SK-N-SH (cell line): ENCODE measurements at regions not wholly inside any gene's neighbourhood (a gene's known extent, or its start where the extent isn't known, plus 50 kb on each side); places are given as distances from the start of the nearest gene placed in this dataset.

Experiments
- CTCF ChIA-PET: fragments of 300-600, 350-600 bp; formaldehyde crosslinking; extraction: SDS; loops from one replicate; lab custom pipeline; 2021; lab: Yijun Ruan, JAX
- POLR2A ChIA-PET: fragments of 350-600 bp; sonication (Branson Sonifier 250); formaldehyde crosslinking; extraction: SDS; loops from one replicate; lab custom pipeline; 2020; ENCODE audit warnings: antibody characterized with exemption, inconsistent platforms; lab: Yijun Ruan, JAX
- DNase-seq: peaks from one replicate; pipeline ENCODE4 v3.0.0; 2012
- H2AFZ ChIP-seq: fragments of 200-600 bp; sonication (generic); 2 replicates; pipeline ENCODE4 v1.8.1; 2016; ENCODE audit warnings: antibody characterized with exemption, mild to moderate bottlenecking, low read depth
- H3F3A ChIP-seq: fragments of 200-600 bp; sonication (generic); replicated peaks from 2 replicates; pipeline ENCODE3; 2016; ENCODE audit warnings: antibody characterized with exemption, mild to moderate bottlenecking; ENCODE audit not compliant: insufficient read depth
- H3K27ac ChIP-seq, 2 experiments: fragments of 200-500 bp in 1 of 2; fragments of 200-600 bp in 1 of 2; sonication (Bioruptor generic) in 1 of 2; sonication (generic), shearing (Covaris generic) in 1 of 2; 2 replicates each; pipeline versions ENCODE4 v1.5.1 to v1.6.1; 2014 to 2016; ENCODE audit warnings: low read depth in 2 of 2, inconsistent platforms in 1 of 2, low read length in 1 of 2, mild to moderate bottlenecking in 1 of 2, mixed read lengths in 1 of 2
- H3K27me3 ChIP-seq: fragments of 200-600 bp; sonication (generic), shearing (Covaris generic); 2 replicates; pipeline ENCODE4 v1.6.1; 2016; ENCODE audit warnings: mixed run types; ENCODE audit not compliant: insufficient read depth
- H3K36me3 ChIP-seq, 2 experiments: fragments of 200-500 bp in 1 of 2; fragments of 200-600 bp in 1 of 2; sonication (Bioruptor generic) in 1 of 2; sonication (generic) in 1 of 2; replicated peaks in 1 of 2; 2 replicates each; pipeline versions ENCODE3 to v1.5.1; 2014 to 2016; ENCODE audit warnings: low read length in 1 of 2, mild to moderate bottlenecking in 1 of 2; ENCODE audit not compliant: insufficient read depth in 2 of 2, control insufficient read depth in 1 of 2
- H3K4me1 ChIP-seq, 2 experiments: fragments of 200-500 bp in 1 of 2; fragments of 200-600 bp in 1 of 2; sonication (Bioruptor generic) in 1 of 2; sonication (generic), shearing (Covaris generic) in 1 of 2; 2 replicates each; pipeline versions ENCODE4 v1.5.1 to v1.6.1; 2014 to 2016; ENCODE audit warnings: low read depth in 1 of 2, low read length in 1 of 2, mixed run types in 1 of 2; ENCODE audit not compliant: insufficient read depth in 2 of 2, control insufficient read depth in 1 of 2
- H3K4me2 ChIP-seq: fragments of 200-600 bp; sonication (generic), shearing (Covaris generic); 2 replicates; pipeline ENCODE4 v1.6.1; 2017; ENCODE audit warnings: mixed run types
- H3K4me3 ChIP-seq, 2 experiments: fragments of 200-500 bp in 1 of 2; fragments of 200-600 bp in 1 of 2; sonication (Bioruptor generic) in 1 of 2; sonication (generic), shearing (Covaris generic) in 1 of 2; 2 replicates each; pipeline versions ENCODE4 v1.5.1 to v1.8.1; 2014 to 2016; ENCODE audit warnings: low read depth in 2 of 2, inconsistent platforms in 1 of 2, low read length in 1 of 2, mild to moderate bottlenecking in 1 of 2, mixed read lengths in 1 of 2, moderate library complexity in 1 of 2
- H3K79me2 ChIP-seq: fragments of 200-600 bp; sonication (generic); 2 replicates; pipeline ENCODE4 v1.8.1; 2017; ENCODE audit warnings: mild to moderate bottlenecking; ENCODE audit not compliant: insufficient read depth
- H3K9ac ChIP-seq: fragments of 200-600 bp; sonication (generic); 2 replicates; pipeline ENCODE4 v1.6.1; 2017; ENCODE audit warnings: mixed run types
- H3K9me2 ChIP-seq: fragments of 200-600 bp; sonication (generic); 2 replicates; pipeline ENCODE4 v1.6.1; 2017; ENCODE audit warnings: mixed run types
- H3K9me3 ChIP-seq: fragments of 200-600 bp; sonication (generic); 2 replicates; pipeline ENCODE4 v1.6.1; 2017; ENCODE audit warnings: mixed run types, mild to moderate bottlenecking, moderate library complexity
- H4K20me1 ChIP-seq: fragments of 200-600 bp; sonication (generic); 2 replicates; pipeline ENCODE4 v1.6.1; 2017; ENCODE audit warnings: mild to moderate bottlenecking, mixed run types; ENCODE audit not compliant: insufficient read depth
- CHD2 ChIP-seq: fragments of 150-350 bp; IDR thresholded peaks from 2 replicates; pipeline ENCODE4 v1.6.1; 2018; ENCODE audit warnings: low read length; ENCODE audit not compliant: partially characterized antibody
- EP300 ChIP-seq, 2 experiments: IDR thresholded peaks; 2 replicates each; pipeline versions ENCODE4 v1.4.0 to v1.6.1; 2012; ENCODE audit warnings: borderline replicate concordance in 1 of 2, low read depth in 1 of 2, low read length in 1 of 2
- FOXJ3 ChIP-seq: sonication (generic); formaldehyde crosslinking; IDR thresholded peaks from 2 replicates; pipeline ENCODE4 v1.5.1; 2020; ENCODE audit warnings: mild to moderate bottlenecking, missing genetic modification reagents
- GABPA ChIP-seq: IDR thresholded peaks from 2 replicates; pipeline ENCODE4 v1.4.0; 2012; ENCODE audit warnings: low read depth, mild to moderate bottlenecking
- MXI1 ChIP-seq: IDR thresholded peaks from 2 replicates; pipeline ENCODE4 v1.6.1; 2012; ENCODE audit warnings: mild to moderate bottlenecking, low read depth, low read length, improper control_type of control experiment
- NFIC ChIP-seq: IDR thresholded peaks from 2 replicates; pipeline ENCODE4 v1.4.0; 2012; ENCODE audit warnings: borderline replicate concordance
- NRF1 ChIP-seq: IDR thresholded peaks from 2 replicates; pipeline ENCODE4 v1.6.1; 2012; ENCODE audit warnings: low read depth, mild to moderate bottlenecking, low read length
- POLR2AphosphoS5 ChIP-seq: IDR thresholded peaks from 2 replicates; pipeline ENCODE4 v1.6.1; 2012; ENCODE audit warnings: low read depth, low read length
- RCOR1 ChIP-seq: fragments of 150-350 bp; IDR thresholded peaks from 2 replicates; pipeline ENCODE4 v1.6.1; 2017; ENCODE audit warnings: antibody characterized with exemption, low read length
- RFX5 ChIP-seq: IDR thresholded peaks from 2 replicates; pipeline ENCODE4 v1.6.1; 2012; ENCODE audit warnings: mild to moderate bottlenecking, improper control_type of control experiment, low read length
- RXRA ChIP-seq: IDR thresholded peaks from 2 replicates; pipeline ENCODE4 v1.4.0; 2012; ENCODE audit warnings: low read depth, mild to moderate bottlenecking, borderline replicate concordance
- SIN3A ChIP-seq: IDR thresholded peaks from 2 replicates; pipeline ENCODE4 v1.6.1; 2012; ENCODE audit warnings: low read depth, mild to moderate bottlenecking, low read length, moderate library complexity, borderline replicate concordance
- TAF1 ChIP-seq: IDR thresholded peaks from 2 replicates; pipeline ENCODE4 v1.6.1; 2012; ENCODE audit warnings: low read depth, mild to moderate bottlenecking, low read length, moderate library complexity, borderline replicate concordance
- TCF12 ChIP-seq: IDR thresholded peaks from 2 replicates; pipeline ENCODE4 v1.4.0; 2012
- TEAD4 ChIP-seq: IDR thresholded peaks from 2 replicates; pipeline ENCODE4 v1.4.0; 2012; ENCODE audit warnings: mild to moderate bottlenecking, borderline replicate concordance; ENCODE audit not compliant: insufficient read depth
- YY1 ChIP-seq: IDR thresholded peaks from 2 replicates; pipeline ENCODE4 v1.4.0; 2012; ENCODE audit warnings: low read depth, mild to moderate bottlenecking
- WGBS: methylation state at CpG from one replicate; pipeline ENCODE4 v1.1.6; 2017; ENCODE audit warnings: low lambda C conversion rate; 5-methylcytosine and 5-hydroxymethylcytosine counted together
- TF ChIP-seq, protein P1 (sequence below): IDR thresholded peaks from 2 replicates; pipeline ENCODE4 v1.6.1; 2012; ENCODE audit warnings: mild to moderate bottlenecking, low read depth, low read length, moderate library complexity
- TF ChIP-seq, protein P2 (sequence below): fragments of 200-600 bp; sonication (generic); IDR thresholded peaks from 2 replicates; pipeline ENCODE4 v1.6.1; 2017; ENCODE audit warnings: antibody characterized with exemption, mild to moderate bottlenecking, moderate library complexity
- TF ChIP-seq, protein P3 (sequence below): fragments of 150-350 bp; IDR thresholded peaks from 2 replicates; pipeline ENCODE4 v1.6.1; 2017; ENCODE audit warnings: antibody characterized with exemption, low read length, low read depth, borderline replicate concordance
- TF ChIP-seq, protein P4 (sequence below): IDR thresholded peaks from 2 replicates; pipeline ENCODE4; 2012

DNA sequence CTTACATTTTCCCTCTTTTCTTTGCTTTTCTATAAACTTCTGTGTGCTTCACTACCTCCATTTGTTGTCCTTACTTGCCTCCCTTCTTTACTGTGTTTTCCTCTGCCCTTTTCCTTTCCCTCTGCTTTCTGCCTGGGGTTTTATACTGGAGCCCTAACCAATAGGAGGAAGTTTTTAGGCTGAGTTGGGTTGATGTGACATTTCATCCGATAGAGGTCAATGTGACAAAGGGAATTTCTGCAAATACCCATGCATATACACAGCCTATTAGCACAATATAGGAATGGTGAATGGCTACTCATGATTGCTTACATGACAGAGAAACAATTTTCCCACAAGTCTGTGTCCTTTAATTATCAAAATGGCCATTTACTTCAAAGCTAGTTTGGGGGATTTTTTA is 153.0 kb upstream of the ARPP21 start:
- Histone ChIP-seq H3K36me3 (no peaks in the 10 kb centered on the region), H3K9me3 (no peaks in the 10 kb centered on the region), H3K4me1 (peaks cover 0 to 5% of the 10 kb centered on the region in 2 experiments; a peak in 2 of 4 replicates), H3K9me2 (no peaks in the 10 kb centered on the region), H3K4me2 (no peak overlapping the region), H3F3A (no peaks in the 10 kb centered on the region), H3K79me2 (no peaks in the 10 kb centered on the region), H4K20me1 (no peaks in the 10 kb centered on the region), H2AFZ (no peak overlapping the region), H3K27ac (no peak overlapping the region), H3K4me3 (no peak overlapping the region), H3K9ac (no peak overlapping the region), H3K27me3 (no peaks in the 10 kb centered on the region)
- no peak for DNase-seq
- ChIA-PET POLR2A (no interaction called here), CTCF (no interaction called here)
- 79% methylated on average over 1 of the region's 1 CpG for WGBS
- TF ChIP-seq FOXJ3 (CRISPR knock-in tag) (no peak), SIN3A (no peak), TCF12 (no peak), EP300 (IDR thresholded peaks at IDR 0.05; ENCODE audit: borderline replicate concordance in 1 of 2, low read depth in 1 of 2, low read length in 1 of 2) (no peak), RFX5 (no peak), TEAD4 (no peak), NRF1 (no peak), YY1 (no peak), NFIC (no peak), CHD2 (no peak), POLR2AphosphoS5 (no peak), TAF1 (no peak), RXRA (no peak), GABPA (no peak), RCOR1 (no peak), MXI1 (no peak)
- TF ChIP-seq, protein P1, sequence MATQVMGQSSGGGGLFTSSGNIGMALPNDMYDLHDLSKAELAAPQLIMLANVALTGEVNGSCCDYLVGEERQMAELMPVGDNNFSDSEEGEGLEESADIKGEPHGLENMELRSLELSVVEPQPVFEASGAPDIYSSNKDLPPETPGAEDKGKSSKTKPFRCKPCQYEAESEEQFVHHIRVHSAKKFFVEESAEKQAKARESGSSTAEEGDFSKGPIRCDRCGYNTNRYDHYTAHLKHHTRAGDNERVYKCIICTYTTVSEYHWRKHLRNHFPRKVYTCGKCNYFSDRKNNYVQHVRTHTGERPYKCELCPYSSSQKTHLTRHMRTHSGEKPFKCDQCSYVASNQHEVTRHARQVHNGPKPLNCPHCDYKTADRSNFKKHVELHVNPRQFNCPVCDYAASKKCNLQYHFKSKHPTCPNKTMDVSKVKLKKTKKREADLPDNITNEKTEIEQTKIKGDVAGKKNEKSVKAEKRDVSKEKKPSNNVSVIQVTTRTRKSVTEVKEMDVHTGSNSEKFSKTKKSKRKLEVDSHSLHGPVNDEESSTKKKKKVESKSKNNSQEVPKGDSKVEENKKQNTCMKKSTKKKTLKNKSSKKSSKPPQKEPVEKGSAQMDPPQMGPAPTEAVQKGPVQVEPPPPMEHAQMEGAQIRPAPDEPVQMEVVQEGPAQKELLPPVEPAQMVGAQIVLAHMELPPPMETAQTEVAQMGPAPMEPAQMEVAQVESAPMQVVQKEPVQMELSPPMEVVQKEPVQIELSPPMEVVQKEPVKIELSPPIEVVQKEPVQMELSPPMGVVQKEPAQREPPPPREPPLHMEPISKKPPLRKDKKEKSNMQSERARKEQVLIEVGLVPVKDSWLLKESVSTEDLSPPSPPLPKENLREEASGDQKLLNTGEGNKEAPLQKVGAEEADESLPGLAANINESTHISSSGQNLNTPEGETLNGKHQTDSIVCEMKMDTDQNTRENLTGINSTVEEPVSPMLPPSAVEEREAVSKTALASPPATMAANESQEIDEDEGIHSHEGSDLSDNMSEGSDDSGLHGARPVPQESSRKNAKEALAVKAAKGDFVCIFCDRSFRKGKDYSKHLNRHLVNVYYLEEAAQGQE, result no peak
- TF ChIP-seq, protein P2, sequence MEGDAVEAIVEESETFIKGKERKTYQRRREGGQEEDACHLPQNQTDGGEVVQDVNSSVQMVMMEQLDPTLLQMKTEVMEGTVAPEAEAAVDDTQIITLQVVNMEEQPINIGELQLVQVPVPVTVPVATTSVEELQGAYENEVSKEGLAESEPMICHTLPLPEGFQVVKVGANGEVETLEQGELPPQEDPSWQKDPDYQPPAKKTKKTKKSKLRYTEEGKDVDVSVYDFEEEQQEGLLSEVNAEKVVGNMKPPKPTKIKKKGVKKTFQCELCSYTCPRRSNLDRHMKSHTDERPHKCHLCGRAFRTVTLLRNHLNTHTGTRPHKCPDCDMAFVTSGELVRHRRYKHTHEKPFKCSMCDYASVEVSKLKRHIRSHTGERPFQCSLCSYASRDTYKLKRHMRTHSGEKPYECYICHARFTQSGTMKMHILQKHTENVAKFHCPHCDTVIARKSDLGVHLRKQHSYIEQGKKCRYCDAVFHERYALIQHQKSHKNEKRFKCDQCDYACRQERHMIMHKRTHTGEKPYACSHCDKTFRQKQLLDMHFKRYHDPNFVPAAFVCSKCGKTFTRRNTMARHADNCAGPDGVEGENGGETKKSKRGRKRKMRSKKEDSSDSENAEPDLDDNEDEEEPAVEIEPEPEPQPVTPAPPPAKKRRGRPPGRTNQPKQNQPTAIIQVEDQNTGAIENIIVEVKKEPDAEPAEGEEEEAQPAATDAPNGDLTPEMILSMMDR, result no peak
- TF ChIP-seq, protein P3, sequence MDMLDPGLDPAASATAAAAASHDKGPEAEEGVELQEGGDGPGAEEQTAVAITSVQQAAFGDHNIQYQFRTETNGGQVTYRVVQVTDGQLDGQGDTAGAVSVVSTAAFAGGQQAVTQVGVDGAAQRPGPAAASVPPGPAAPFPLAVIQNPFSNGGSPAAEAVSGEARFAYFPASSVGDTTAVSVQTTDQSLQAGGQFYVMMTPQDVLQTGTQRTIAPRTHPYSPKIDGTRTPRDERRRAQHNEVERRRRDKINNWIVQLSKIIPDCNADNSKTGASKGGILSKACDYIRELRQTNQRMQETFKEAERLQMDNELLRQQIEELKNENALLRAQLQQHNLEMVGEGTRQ, result no peak
- TF ChIP-seq, protein P4, sequence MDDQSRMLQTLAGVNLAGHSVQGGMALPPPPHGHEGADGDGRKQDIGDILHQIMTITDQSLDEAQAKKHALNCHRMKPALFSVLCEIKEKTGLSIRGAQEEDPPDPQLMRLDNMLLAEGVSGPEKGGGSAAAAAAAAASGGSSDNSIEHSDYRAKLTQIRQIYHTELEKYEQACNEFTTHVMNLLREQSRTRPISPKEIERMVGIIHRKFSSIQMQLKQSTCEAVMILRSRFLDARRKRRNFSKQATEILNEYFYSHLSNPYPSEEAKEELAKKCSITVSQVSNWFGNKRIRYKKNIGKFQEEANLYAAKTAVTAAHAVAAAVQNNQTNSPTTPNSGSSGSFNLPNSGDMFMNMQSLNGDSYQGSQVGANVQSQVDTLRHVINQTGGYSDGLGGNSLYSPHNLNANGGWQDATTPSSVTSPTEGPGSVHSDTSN, result no peak
